Stomach (tissue), 4 donors: ENCODE measurements at regions not wholly inside any gene's neighbourhood (a gene's known extent, or its start where the extent isn't known, plus 50 kb on each side); places are given as distances from the start of the nearest gene placed in this dataset.

ENCODE experiments used
- EP300 ChIP-seq: sonication (generic); formaldehyde crosslinking; IDR thresholded peaks from one replicate; pipeline ENCODE4 v1.6.1; 2017; ENCODE audit warnings: antibody characterized with exemption
- POLR2A ChIP-seq, 4 donors: fragments of 450-650 bp; IDR thresholded peaks; one replicate each; pipeline ENCODE4 v1.6.1; 2016; ENCODE audit warnings: antibody characterized with exemption in 4 of 4, control low read depth in 2 of 4, mild to moderate bottlenecking in 1 of 4, moderate library complexity in 1 of 4
- POLR2AphosphoS5 ChIP-seq, 3 donors: sonication (generic); formaldehyde crosslinking; IDR thresholded peaks; one replicate each; pipeline ENCODE4 v1.6.1; 2016; ENCODE audit warnings: antibody characterized with exemption in 3 of 3
- TF ChIP-seq, protein P1 (sequence below), 7 experiments: fragments of 450-650 bp in 4 of 7; fragments of 200-600 bp in 3 of 7; sonication (generic) in 3 of 7; IDR thresholded peaks; one replicate each; pipeline ENCODE4 v1.5.1; 2016 to 2019; ENCODE audit warnings: antibody characterized with exemption in 7 of 7, control low read depth in 2 of 7, mild to moderate bottlenecking in 1 of 7

DNA sequence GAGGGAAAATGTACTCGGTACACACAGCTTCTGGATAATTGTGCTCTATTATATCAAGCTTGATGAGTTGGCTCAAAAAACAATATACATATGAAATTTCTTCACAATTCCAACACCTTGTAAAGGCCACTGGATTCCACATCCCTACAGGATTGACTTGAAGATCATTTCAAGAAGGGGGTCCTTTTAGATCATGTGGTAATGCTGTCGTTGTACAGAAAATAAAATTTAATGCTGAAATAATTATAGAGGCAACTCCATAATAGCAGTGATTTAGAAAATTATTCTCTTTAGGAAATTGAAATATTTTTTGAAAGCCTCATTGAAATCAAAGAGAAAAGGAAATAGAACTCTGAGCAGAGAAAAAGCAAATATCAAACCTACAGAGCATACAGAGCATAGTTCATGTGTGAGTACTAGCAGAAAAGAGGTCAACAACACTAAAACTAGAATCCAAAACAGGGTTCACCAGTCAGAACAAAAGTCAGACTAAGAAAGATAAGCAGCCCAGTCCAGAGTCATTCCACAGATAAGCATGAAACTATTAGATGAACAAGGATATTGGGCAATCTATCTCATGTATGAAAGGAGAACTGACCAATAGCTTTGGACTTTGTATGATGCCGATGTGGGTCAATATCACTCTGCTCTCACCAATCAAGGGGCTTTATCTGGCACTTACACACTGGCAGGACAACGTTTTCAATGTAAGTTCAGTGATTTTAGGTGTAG lies 79.5 kb upstream of the PALMD start:
- TF ChIP-seq, protein P1, sequence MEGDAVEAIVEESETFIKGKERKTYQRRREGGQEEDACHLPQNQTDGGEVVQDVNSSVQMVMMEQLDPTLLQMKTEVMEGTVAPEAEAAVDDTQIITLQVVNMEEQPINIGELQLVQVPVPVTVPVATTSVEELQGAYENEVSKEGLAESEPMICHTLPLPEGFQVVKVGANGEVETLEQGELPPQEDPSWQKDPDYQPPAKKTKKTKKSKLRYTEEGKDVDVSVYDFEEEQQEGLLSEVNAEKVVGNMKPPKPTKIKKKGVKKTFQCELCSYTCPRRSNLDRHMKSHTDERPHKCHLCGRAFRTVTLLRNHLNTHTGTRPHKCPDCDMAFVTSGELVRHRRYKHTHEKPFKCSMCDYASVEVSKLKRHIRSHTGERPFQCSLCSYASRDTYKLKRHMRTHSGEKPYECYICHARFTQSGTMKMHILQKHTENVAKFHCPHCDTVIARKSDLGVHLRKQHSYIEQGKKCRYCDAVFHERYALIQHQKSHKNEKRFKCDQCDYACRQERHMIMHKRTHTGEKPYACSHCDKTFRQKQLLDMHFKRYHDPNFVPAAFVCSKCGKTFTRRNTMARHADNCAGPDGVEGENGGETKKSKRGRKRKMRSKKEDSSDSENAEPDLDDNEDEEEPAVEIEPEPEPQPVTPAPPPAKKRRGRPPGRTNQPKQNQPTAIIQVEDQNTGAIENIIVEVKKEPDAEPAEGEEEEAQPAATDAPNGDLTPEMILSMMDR (IDR thresholded peaks at IDR 0.05): no peak
- no peak for TF ChIP-seq POLR2A (IDR thresholded peaks at IDR 0.05)
- TF ChIP-seq POLR2AphosphoS5 (IDR thresholded peaks at IDR 0.05): no peak
- no peak for TF ChIP-seq EP300
